ENCODE measurements at regions not wholly inside any gene's neighbourhood (a gene's known extent, or its start where the extent isn't known, plus 50 kb on each side); places are given as distances from the start of the nearest gene placed in this dataset.

DNA sequence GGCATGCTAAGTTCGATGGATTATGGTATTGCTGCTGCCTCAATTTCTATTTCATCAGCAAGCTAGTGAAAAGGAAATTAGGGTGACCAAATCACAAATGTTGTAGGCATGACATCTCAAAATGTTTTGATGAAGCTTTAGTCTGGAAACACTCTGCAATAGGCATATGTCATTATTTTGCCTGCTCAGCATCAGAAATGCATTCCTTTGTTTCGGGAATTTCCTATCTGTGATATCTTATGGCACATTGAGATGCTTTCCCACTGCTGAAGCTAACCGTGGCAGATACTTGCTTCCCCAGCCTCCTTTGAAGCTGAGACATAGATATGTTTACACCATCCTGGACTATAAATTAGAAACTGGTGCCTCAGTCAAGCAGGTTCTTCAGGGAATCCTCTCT, 119.7 kb downstream of the CDC42EP3 start:
- DNase-seq: no peak
- peaks cover 2% of the 10 kb centered on the region for H3K27me3 Mint-ChIP-seq (ENCODE audit: low read depth)
- ChIA-PET POLR2A (no interaction called here), CTCF (interaction anchor here (1.0 to 1.6 kb wide), 4 partner anchors 16 to 325 kb away, joined by 3 to 4 read pairs (median 4); no protein-coding TSS in a partner anchor)
- H3K36me3 Mint-ChIP-seq (ENCODE audit: low read depth): no peaks in the 10 kb centered on the region
- H3K9me3 Mint-ChIP-seq (ENCODE audit: insufficient read depth): no peaks in the 10 kb centered on the region
- H3K4me3 Mint-ChIP-seq: no peak overlapping the region
- H3K4me1 Mint-ChIP-seq (ENCODE audit: low read depth): peaks cover 14% of the 10 kb centered on the region
- ATAC-seq: no peak
- no peak overlapping the region for H3K27ac Mint-ChIP-seq

DNA sequence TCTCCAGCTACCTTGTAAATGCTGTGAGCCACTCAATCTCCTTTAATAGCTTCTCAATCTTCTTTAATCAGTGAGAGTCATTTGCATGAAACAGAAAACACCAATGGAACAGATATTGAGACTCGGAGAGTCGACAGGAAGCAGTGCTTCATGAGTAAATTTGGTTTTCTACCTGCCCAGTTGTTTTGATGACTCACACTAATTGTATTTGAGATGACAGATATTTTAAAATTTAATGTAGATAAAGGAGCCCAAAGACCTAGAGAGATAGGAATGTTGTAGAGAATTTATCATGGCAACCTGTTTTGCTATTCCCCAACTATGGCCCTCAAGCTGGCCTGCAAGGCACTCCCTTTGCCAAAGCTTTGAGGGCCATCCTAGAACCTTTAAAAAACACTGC, 119.1 kb downstream of the CDC42EP3 start:
- no peak overlapping the region for H3K4me3 Mint-ChIP-seq
- H3K27me3 Mint-ChIP-seq (ENCODE audit: low read depth): peaks cover 2% of the 10 kb centered on the region
- H3K36me3 Mint-ChIP-seq (ENCODE audit: low read depth): no peaks in the 10 kb centered on the region
- CTCF ChIA-PET: interaction anchor here (1.1 to 1.6 kb wide), 3 partner anchors 16 to 325 kb away, joined by 3 to 4 read pairs (median 4); no protein-coding TSS in a partner anchor
- no peaks in the 10 kb centered on the region for H3K9me3 Mint-ChIP-seq (ENCODE audit: insufficient read depth)
- ATAC-seq (no peak), DNase-seq (no peak)
- POLR2A ChIA-PET: no interaction called here
- H3K27ac Mint-ChIP-seq: no peak overlapping the region
- H3K4me1 Mint-ChIP-seq (ENCODE audit: low read depth): peaks cover 17% of the 10 kb centered on the region

DNA sequence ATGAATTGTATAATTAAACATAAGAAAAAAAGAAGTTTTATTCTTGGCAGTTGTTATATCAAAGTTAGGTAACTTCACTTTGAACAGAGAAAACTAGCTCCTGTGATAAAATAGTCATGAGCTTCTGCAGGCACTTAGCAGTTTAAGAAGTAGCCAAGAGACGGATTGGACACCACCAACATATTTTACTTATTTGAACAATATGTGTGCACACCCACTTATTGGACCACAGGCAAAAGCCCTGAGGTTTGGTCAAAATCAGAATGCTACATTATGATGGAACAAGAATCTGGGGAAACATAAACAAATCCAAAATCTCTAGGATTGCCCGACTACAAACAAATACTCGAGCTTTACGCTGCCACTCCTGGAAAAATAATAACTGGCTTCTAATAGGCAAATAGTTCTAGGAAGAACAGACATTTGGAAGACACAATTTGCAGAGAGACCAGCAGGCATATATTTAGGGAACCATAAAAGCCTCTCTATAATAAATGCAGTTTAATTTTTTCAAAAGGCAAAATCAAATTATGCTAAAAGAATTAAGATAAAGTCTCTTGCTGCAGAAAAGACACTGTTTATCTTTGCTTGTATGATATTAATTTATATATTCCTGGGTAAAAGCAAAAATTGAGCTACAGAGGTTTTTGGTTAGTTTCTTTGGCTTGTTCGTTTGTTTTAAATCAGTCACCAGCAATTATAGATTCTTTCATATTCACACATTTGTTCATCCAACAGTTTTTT, 117.9 kb downstream of the CDC42EP3 start:
- H3K36me3 Mint-ChIP-seq (ENCODE audit: low read depth): no peaks in the 10 kb centered on the region
- POLR2A ChIA-PET: no interaction called here

GRCh38 chr2:37554155-37554510, 117.3 kb downstream of the CDC42EP3 start:
- ATAC-seq (no peak), DNase-seq (no peak)
- no peak overlapping the region for H3K27ac Mint-ChIP-seq
- ChIA-PET CTCF (interaction anchor here (0.9 to 1.5 kb wide), 2 partner anchors 158 to 320 kb away, joined by 3 to 4 read pairs; no protein-coding TSS in a partner anchor), POLR2A (no interaction called here)
- no peaks in the 10 kb centered on the region for H3K36me3 Mint-ChIP-seq (ENCODE audit: low read depth)
- no peaks in the 10 kb centered on the region for H3K9me3 Mint-ChIP-seq (ENCODE audit: insufficient read depth)
- no peaks in the 10 kb centered on the region for H3K27me3 Mint-ChIP-seq (ENCODE audit: low read depth)
- no peak overlapping the region for H3K4me3 Mint-ChIP-seq
- peaks cover 23% of the 10 kb centered on the region for H3K4me1 Mint-ChIP-seq (ENCODE audit: low read depth)

More for the DNA sequence above, 117.9 kb downstream of the CDC42EP3 start:
- Mint-ChIP-seq H3K9me3 (ENCODE audit: insufficient read depth) (no peaks in the 10 kb centered on the region), H3K27me3 (ENCODE audit: low read depth) (no peaks in the 10 kb centered on the region), H3K27ac (no peak overlapping the region), H3K4me1 (ENCODE audit: low read depth) (peaks cover 21% of the 10 kb centered on the region), H3K4me3 (no peak overlapping the region)
- CTCF ChIA-PET: interaction anchor here (0.9 to 1.5 kb wide), 2 partner anchors 157 to 321 kb away, joined by 3 to 4 read pairs; no protein-coding TSS in a partner anchor
- no peak for DNase-seq
- ATAC-seq: no peak

DNA sequence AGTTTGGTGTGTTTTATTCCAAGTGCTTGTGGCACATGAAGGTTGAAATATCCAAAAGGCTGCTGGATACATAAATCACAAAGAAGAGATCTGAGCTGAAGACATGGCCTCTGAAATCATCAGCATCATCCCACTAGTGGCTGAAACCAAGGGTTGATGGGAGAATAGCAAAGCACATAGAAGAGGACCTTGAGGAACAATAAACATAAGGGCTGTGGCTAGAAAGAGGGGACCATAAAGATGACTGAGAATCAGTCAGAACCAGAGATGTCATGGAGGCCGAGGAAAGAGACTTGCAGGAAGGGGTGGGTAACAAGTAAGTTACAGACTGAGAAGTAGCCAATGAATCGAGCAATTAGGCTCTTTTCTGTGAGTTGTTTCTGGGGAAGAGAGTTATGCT, 116.8 kb downstream of the CDC42EP3 start:
- Mint-ChIP-seq H3K4me1 (ENCODE audit: low read depth) (peaks cover 25% of the 10 kb centered on the region), H3K27ac (no peak overlapping the region), H3K36me3 (ENCODE audit: low read depth) (no peaks in the 10 kb centered on the region), H3K9me3 (ENCODE audit: insufficient read depth) (no peaks in the 10 kb centered on the region), H3K4me3 (no peak overlapping the region), H3K27me3 (ENCODE audit: low read depth) (no peaks in the 10 kb centered on the region)
- DNase-seq (no peak), ATAC-seq (no peak)
- ChIA-PET CTCF (interaction anchor here (0.9 kb wide), 1 partner anchor 320 kb away, joined by 3 read pairs; no protein-coding TSS in a partner anchor), POLR2A (no interaction called here)

DNA sequence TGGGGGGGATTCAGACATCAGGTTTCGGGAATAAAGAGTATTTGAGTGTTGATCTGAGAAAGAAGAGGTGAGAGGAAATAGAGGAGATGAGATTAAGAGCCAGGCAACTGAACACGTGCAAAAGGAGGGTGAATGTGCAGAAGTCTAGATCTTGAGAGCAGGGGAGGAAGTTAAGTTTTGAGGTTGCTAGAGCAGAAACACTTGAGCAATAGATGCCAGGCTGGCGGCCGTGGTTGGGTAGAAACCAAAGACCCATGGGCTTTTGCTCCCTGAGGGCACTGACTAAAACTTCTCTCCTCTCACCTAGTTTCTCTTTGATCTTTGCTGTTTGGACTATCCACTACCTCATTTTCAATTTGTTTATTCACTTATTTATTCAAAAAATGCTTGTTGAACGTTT, 116.0 kb downstream of the CDC42EP3 start:
- H3K4me3 Mint-ChIP-seq: no peak overlapping the region
- DNase-seq (no peak), ATAC-seq (peak; percentile 39)
- peaks cover 20% of the 10 kb centered on the region for H3K4me1 Mint-ChIP-seq (ENCODE audit: low read depth)
- H3K36me3 Mint-ChIP-seq (ENCODE audit: low read depth): no peaks in the 10 kb centered on the region
- no peaks in the 10 kb centered on the region for H3K27me3 Mint-ChIP-seq (ENCODE audit: low read depth)
- CTCF ChIA-PET: no interaction called here
- H3K9me3 Mint-ChIP-seq (ENCODE audit: insufficient read depth): no peaks in the 10 kb centered on the region
- POLR2A ChIA-PET: no interaction called here
- no peak overlapping the region for H3K27ac Mint-ChIP-seq

DNA sequence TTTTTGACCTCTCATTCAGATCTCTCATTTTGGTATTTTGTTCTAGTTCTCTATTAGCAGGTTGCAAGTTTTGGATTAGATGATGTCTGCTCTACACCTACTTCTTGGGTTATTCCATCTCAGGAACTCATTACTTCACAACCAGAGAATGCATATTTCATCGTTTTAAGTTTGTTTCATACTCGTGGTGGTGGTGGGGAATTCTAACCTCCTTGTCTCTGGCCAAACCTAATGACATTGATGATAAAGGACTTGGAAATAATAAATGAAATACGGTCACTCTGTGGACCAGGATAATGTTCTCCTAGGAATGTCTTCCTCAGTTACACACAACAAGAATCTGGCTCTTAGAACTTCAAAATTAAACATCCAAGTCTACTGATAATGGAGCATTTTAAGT, 115.2 kb downstream of the CDC42EP3 start:
- Mint-ChIP-seq H3K4me1 (ENCODE audit: low read depth) (peaks cover 18% of the 10 kb centered on the region), H3K9me3 (ENCODE audit: insufficient read depth) (no peaks in the 10 kb centered on the region), H3K36me3 (ENCODE audit: low read depth) (no peaks in the 10 kb centered on the region), H3K27me3 (ENCODE audit: low read depth) (no peaks in the 10 kb centered on the region), H3K4me3 (no peak overlapping the region), H3K27ac (no peak overlapping the region)
- no peak for ATAC-seq
- no peak for DNase-seq
- ChIA-PET POLR2A (interaction anchor here (0.8 kb wide), 1 partner anchor 92 kb away, joined by 3 read pairs; no protein-coding TSS in a partner anchor), CTCF (interaction anchor here (1.0 to 2.0 kb wide), 2 partner anchors 17 to 282 kb away, joined by 3 to 5 read pairs; no protein-coding TSS in a partner anchor)

- Mint-ChIP-seq H3K27me3 (ENCODE audit: low read depth) (no peaks in the 10 kb centered on the region), H3K4me1 (ENCODE audit: low read depth) (peaks cover 25% of the 10 kb centered on the region), H3K36me3 (ENCODE audit: low read depth) (no peaks in the 10 kb centered on the region), H3K9me3 (ENCODE audit: insufficient read depth) (no peaks in the 10 kb centered on the region), H3K4me3 (no peak overlapping the region), H3K27ac (peak overlapping the region; percentile 44)
- CTCF ChIA-PET: interaction anchor here (0.8 to 1.4 kb wide), 4 partner anchors 13 to 319 kb away, joined by 3 to 4 read pairs (median 3); no protein-coding TSS in a partner anchor
- DNase-seq: no peak
- ATAC-seq: no peak
- POLR2A ChIA-PET: interaction anchor here (0.7 kb wide), 1 partner anchor 13 kb away, joined by 3 read pairs; no protein-coding TSS in a partner anchor
Observed at GRCh38 chr2:37558623-37559022, 112.8 kb downstream of the CDC42EP3 start.

DNA sequence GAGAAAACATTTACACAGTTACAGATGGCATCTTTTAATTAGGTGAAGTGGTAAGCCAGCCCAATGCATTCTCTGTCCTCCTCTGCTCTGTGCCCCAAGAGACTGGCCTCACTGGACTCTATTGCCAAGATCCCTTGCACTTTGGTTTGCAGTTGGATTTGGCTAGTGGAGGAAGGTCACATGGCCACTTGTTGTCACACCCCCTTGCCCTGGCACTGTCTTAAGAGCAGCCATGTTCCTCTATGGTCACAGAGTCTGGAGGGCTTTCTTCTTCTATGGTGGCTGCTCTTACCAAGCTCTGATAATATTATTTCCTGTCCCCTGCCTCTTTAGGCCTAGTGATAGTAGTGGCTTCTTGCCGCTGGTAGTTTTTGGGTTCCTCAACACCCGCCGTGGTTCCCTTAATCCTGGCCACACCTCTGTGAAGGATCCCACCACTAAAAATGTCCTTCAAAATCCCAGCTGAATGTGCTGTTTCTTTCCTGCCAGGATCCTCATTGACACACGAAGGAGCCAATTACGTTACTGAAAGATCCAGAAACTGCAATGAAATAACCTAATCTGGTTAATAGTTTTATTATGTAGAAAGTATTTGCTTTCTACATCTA, 111.1 kb downstream of the CDC42EP3 start:
- H3K36me3 Mint-ChIP-seq (ENCODE audit: low read depth): no peaks in the 10 kb centered on the region
- ATAC-seq: no peak
- no peak overlapping the region for H3K4me3 Mint-ChIP-seq
- no peaks in the 10 kb centered on the region for H3K9me3 Mint-ChIP-seq (ENCODE audit: insufficient read depth)
- ChIA-PET CTCF (no interaction called here), POLR2A (no interaction called here)
- no peak overlapping the region for H3K27ac Mint-ChIP-seq
- no peak for DNase-seq
- H3K27me3 Mint-ChIP-seq (ENCODE audit: low read depth): no peaks in the 10 kb centered on the region
- peaks cover 26% of the 10 kb centered on the region for H3K4me1 Mint-ChIP-seq (ENCODE audit: low read depth)

GRCh38 chr2:37560863-37561614, 110.4 kb downstream of the CDC42EP3 start:
- H3K9me3 Mint-ChIP-seq (ENCODE audit: insufficient read depth): no peaks in the 10 kb centered on the region
- H3K27ac Mint-ChIP-seq: no peak overlapping the region
- no peak overlapping the region for H3K4me3 Mint-ChIP-seq
- DNase-seq: no peak
- peaks cover 26% of the 10 kb centered on the region for H3K4me1 Mint-ChIP-seq (ENCODE audit: low read depth)
- H3K27me3 Mint-ChIP-seq (ENCODE audit: low read depth): no peaks in the 10 kb centered on the region
- H3K36me3 Mint-ChIP-seq (ENCODE audit: low read depth): no peaks in the 10 kb centered on the region
- CTCF ChIA-PET: interaction anchor here (1.2 kb wide), 1 partner anchor 316 kb away, joined by 3 read pairs; no protein-coding TSS in a partner anchor
- no peak for ATAC-seq
- POLR2A ChIA-PET: no interaction called here

GRCh38 chr2:37561615-37562569, 109.5 kb downstream of the CDC42EP3 start:
- CTCF ChIA-PET: interaction anchor here (0.7 to 1.2 kb wide), 2 partner anchors 21 to 315 kb away, joined by 3 read pairs; no protein-coding TSS in a partner anchor
- Mint-ChIP-seq H3K9me3 (ENCODE audit: insufficient read depth) (no peaks in the 10 kb centered on the region), H3K36me3 (ENCODE audit: low read depth) (no peaks in the 10 kb centered on the region), H3K27me3 (ENCODE audit: low read depth) (no peaks in the 10 kb centered on the region), H3K27ac (no peak overlapping the region), H3K4me3 (no peak overlapping the region), H3K4me1 (ENCODE audit: low read depth) (peaks cover 26% of the 10 kb centered on the region)
- ATAC-seq (peak; percentile 55), DNase-seq (peak; percentile 34)
- POLR2A ChIA-PET: no interaction called here

Measured in activated CD8-positive, alpha-beta T cell treated with anti-CD3 and anti-CD28 coated beads, Interleukin-2, amount 10 ng/mL, durations not matched to agents 7 days and 5 days (primary cell).